ENCODE measurements at regions not wholly inside any gene's neighbourhood (a gene's known extent, or its start where the extent isn't known, plus 50 kb on each side); places are given as distances from the start of the nearest gene placed in this dataset.

DNA sequence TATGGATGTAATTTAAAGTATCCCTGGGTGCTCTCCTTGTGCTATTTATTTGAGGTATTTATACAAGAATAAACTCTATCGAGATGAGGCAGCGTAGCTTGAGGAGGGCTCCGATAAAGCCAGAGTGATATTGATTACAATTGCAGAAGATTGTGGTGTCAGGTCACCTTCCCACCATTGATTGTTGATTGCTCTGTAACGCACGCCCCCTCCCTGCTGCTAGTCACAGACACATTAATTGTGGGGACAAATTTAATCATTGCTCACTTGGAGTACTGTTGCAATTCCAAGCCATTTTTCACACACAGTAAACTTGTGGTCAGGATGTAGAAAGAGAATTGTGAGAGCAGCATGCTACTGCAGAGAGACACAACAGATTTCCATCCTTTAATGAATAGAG is 75.4 kb downstream of the IRX3 start:
- no peak overlapping the region for H3K27ac ChIP-seq
- H3K36me3 ChIP-seq: no peaks in the 10 kb centered on the region
- DNase-seq: no peak
- H3K27me3 ChIP-seq: peaks cover 27% of the 10 kb centered on the region
- no peaks in the 10 kb centered on the region for H3K9me3 ChIP-seq
- WGBS, 2 donors (ENCODE audit: low coverage in 1 of 2): 78 to 83% methylated on average over 5 of the region's 5 CpGs
- no peaks in the 10 kb centered on the region for H3K4me1 ChIP-seq
- TF ChIP-seq, protein P1, sequence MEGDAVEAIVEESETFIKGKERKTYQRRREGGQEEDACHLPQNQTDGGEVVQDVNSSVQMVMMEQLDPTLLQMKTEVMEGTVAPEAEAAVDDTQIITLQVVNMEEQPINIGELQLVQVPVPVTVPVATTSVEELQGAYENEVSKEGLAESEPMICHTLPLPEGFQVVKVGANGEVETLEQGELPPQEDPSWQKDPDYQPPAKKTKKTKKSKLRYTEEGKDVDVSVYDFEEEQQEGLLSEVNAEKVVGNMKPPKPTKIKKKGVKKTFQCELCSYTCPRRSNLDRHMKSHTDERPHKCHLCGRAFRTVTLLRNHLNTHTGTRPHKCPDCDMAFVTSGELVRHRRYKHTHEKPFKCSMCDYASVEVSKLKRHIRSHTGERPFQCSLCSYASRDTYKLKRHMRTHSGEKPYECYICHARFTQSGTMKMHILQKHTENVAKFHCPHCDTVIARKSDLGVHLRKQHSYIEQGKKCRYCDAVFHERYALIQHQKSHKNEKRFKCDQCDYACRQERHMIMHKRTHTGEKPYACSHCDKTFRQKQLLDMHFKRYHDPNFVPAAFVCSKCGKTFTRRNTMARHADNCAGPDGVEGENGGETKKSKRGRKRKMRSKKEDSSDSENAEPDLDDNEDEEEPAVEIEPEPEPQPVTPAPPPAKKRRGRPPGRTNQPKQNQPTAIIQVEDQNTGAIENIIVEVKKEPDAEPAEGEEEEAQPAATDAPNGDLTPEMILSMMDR (IDR thresholded peaks at IDR 0.05): no peak
- no peak for TF ChIP-seq EP300 (IDR thresholded peaks at IDR 0.05; ENCODE audit: low read depth)
- TF ChIP-seq POLR2A (IDR thresholded peaks at IDR 0.05): no peak
- TF ChIP-seq POLR2AphosphoS5 (IDR thresholded peaks at IDR 0.05): no peak
- intact Hi-C loops (cut with DNase I; ENCODE audit: low total_unique reads) (no loop called here), in situ Hi-C loops (cut with MboI; ENCODE audit: low pct_ligation_motif_present in 1 of 4, low pct_unique_long_range_greater_than_20kb in 1 of 4, low sequenced_read_pairs in 3 of 4) (no loop called here)
- H3K4me3 ChIP-seq: no peak overlapping the region

DNA sequence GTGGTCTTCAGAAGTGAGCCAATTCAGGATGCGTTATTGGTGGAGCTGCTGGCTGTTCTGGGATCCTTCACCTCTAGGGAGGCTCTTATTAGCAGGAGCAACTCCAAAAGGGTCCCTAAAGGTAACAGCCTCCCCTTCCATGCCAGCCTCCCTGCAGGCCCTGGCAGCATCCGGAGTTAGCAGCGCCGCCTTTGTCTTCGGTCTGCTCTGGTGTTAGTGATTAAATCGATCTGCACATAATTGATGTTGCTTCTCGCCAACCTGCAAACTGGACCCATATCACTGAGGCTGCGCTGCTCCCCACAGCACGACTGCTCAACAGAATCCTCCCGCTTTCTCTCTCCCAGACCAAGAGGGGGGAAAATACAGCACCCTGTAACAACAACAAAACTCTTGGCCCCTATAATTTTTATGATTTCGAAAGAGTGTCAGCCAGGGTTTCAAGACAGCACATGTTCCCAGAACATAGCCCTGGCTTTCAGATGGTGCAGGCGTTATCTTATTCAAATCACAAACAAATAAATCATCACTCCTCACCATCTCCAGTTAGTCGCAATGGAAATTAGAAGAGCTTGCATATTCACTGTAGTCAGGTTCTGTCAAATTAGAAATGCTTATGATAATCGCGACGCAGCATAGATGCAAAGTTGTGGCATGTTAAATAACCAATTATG is 76.0 kb downstream of the IRX3 start:
- WGBS, 2 donors (ENCODE audit: low coverage in 1 of 2): 75 to 80% methylated on average over 8 to 16 of the region's 16 CpGs
- DNase-seq: no peak
- peaks cover 29% of the 10 kb centered on the region for H3K27me3 ChIP-seq
- H3K27ac ChIP-seq: no peak overlapping the region
- H3K4me1 ChIP-seq: no peaks in the 10 kb centered on the region
- no peaks in the 10 kb centered on the region for H3K36me3 ChIP-seq
- no peak overlapping the region for H3K4me3 ChIP-seq
- no peaks in the 10 kb centered on the region for H3K9me3 ChIP-seq
- intact Hi-C loops (cut with DNase I; ENCODE audit: low total_unique reads) (no loop called here), in situ Hi-C loops (cut with MboI; ENCODE audit: low pct_ligation_motif_present in 1 of 4, low pct_unique_long_range_greater_than_20kb in 1 of 4, low sequenced_read_pairs in 3 of 4) (no loop called here)
- TF ChIP-seq, protein P1 (IDR thresholded peaks at IDR 0.05): no peak
- no peak for TF ChIP-seq EP300 (IDR thresholded peaks at IDR 0.05; ENCODE audit: low read depth)
- TF ChIP-seq POLR2AphosphoS5 (IDR thresholded peaks at IDR 0.05): no peak
- TF ChIP-seq POLR2A (IDR thresholded peaks at IDR 0.05): no peak

DNA sequence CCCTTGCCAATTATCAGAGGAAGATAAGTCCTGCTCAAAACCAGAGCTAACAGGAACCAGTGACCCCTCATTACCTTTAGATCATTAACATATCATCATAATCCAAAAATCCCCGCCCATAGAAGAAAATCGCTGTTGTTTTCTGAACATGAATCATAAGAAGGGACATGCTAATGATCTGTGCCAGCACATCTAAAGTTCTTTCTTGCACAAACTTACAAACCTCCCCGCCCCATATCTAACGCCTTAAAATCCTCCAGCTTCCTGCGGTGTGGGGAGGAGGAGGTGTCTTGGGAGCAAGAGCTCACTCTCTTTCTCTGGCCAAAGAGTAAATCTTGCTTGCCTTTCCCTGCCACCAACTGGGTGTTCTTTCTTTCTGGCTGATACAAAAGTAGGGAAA is 78.3 kb downstream of the IRX3 start:
- H3K4me3 ChIP-seq: no peak overlapping the region
- H3K36me3 ChIP-seq: no peaks in the 10 kb centered on the region
- H3K27me3 ChIP-seq: peaks cover 31% of the 10 kb centered on the region
- no peak overlapping the region for H3K27ac ChIP-seq
- TF ChIP-seq POLR2AphosphoS5 (IDR thresholded peaks at IDR 0.05) (no peak), EP300 (IDR thresholded peaks at IDR 0.05; ENCODE audit: low read depth) (no peak), POLR2A (IDR thresholded peaks at IDR 0.05) (no peak)
- TF ChIP-seq, protein P1 (IDR thresholded peaks at IDR 0.05): no peak
- H3K9me3 ChIP-seq: no peaks in the 10 kb centered on the region
- 60 to 61% methylated on average over 5 of the region's 5 CpGs for WGBS, 2 donors (ENCODE audit: low coverage in 1 of 2)
- H3K4me1 ChIP-seq: no peaks in the 10 kb centered on the region
- intact Hi-C loops (cut with DNase I; ENCODE audit: low total_unique reads): no loop called here
- no peak for DNase-seq
- in situ Hi-C loops (cut with MboI; ENCODE audit: low pct_ligation_motif_present in 1 of 4, low pct_unique_long_range_greater_than_20kb in 1 of 4, low sequenced_read_pairs in 3 of 4): no loop called here

DNA sequence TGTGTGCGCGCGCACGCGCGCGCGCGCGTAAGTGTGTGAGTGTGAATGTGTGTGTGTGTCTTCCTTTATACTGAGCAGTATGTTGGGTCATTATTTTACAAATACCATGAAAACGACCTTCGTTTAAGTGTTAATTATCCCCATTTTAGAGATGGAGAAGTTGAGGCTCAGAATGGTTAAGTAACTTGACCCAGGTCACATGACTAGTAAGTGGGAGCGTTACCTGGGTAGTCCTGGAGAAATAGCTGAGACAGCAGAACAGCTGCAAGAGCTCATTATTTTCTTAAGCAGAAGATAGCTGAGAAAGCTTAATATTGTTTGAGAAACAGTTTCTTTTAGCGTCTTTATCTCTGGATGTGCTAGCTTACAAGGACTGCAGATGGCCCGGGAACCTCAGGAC is 78.8 kb downstream of the IRX3 start:
- Histone ChIP-seq H3K36me3 (no peaks in the 10 kb centered on the region), H3K9me3 (no peaks in the 10 kb centered on the region), H3K27me3 (peaks cover 30% of the 10 kb centered on the region), H3K4me3 (no peak overlapping the region), H3K4me1 (no peaks in the 10 kb centered on the region), H3K27ac (no peak overlapping the region)
- in situ Hi-C loops (cut with MboI; ENCODE audit: low pct_ligation_motif_present in 1 of 4, low pct_unique_long_range_greater_than_20kb in 1 of 4, low sequenced_read_pairs in 3 of 4) (no loop called here), intact Hi-C loops (cut with DNase I; ENCODE audit: low total_unique reads) (no loop called here)
- no peak for TF ChIP-seq EP300 (IDR thresholded peaks at IDR 0.05; ENCODE audit: low read depth)
- TF ChIP-seq, protein P1 (IDR thresholded peaks at IDR 0.05): no peak
- no peak for TF ChIP-seq POLR2A (IDR thresholded peaks at IDR 0.05)
- no peak for TF ChIP-seq POLR2AphosphoS5 (IDR thresholded peaks at IDR 0.05)
- 68 to 75% methylated on average over 15 of the region's 15 CpGs for WGBS, 2 donors (ENCODE audit: low coverage in 1 of 2)
- no peak for DNase-seq
